Cardiac muscle cell (in vitro differentiated cells and primary cell): ENCODE measurements at regions not wholly inside any gene's neighbourhood (a gene's known extent, or its start where the extent isn't known, plus 50 kb on each side); places are given as distances from the start of the nearest gene placed in this dataset.

Experiments
- DNase-seq, 2 donors: peaks; one replicate each; pipeline versions ENCODE4 v3.0.0 to v3.0.0-alpha.2; 2010 to 2017; ENCODE audit warnings: low read depth in 1 of 2, low spot score in 1 of 2
- H3K27ac ChIP-seq: fragments of 200-600 bp; sonication (generic); 2 replicates; pipeline ENCODE4 v1.5.1; 2016
- H3K27me3 ChIP-seq: fragments of 200-600 bp; sonication (generic); 2 replicates; pipeline ENCODE4 v1.6.0; 2016; ENCODE audit warnings: control low read depth
- H3K36me3 ChIP-seq: fragments of 200-600 bp; sonication (generic); 2 replicates; pipeline ENCODE4 v1.5.1; 2016; ENCODE audit warnings: control low read depth
- H3K4me1 ChIP-seq: fragments of 200-600 bp; sonication (generic); 2 replicates; pipeline ENCODE4 v1.8.1; 2017; ENCODE audit warnings: low read depth, mild to moderate bottlenecking, mixed run types
- H3K4me3 ChIP-seq: fragments of 200-600 bp; sonication (generic); 2 replicates; pipeline ENCODE4 v1.5.1; 2016; ENCODE audit warnings: mild to moderate bottlenecking
- H3K9me3 ChIP-seq: fragments of 200-600 bp; sonication (generic); 2 replicates; pipeline ENCODE4 v1.5.1; 2017; ENCODE audit warnings: low read depth, mild to moderate bottlenecking, control low read depth
- CTCF ChIP-seq: IDR thresholded peaks from 2 replicates; pipeline ENCODE4 v1.5.1; 2012; ENCODE audit warnings: low read depth, mild to moderate bottlenecking, low read length

GRCh38 chr7:69217516-69218350, 380.5 kb upstream of the AUTS2 start:
- Histone ChIP-seq H3K27me3 (peaks cover 31% of the 10 kb centered on the region), H3K9me3 (no peaks in the 10 kb centered on the region), H3K4me1 (no peaks in the 10 kb centered on the region), H3K4me3 (no peak overlapping the region), H3K27ac (no peak overlapping the region), H3K36me3 (no peaks in the 10 kb centered on the region)
- TF ChIP-seq CTCF = no peak
- no peak for DNase-seq

- no peak for DNase-seq
- Histone ChIP-seq H3K27ac (no peak overlapping the region), H3K9me3 (no peaks in the 10 kb centered on the region), H3K4me3 (no peak overlapping the region), H3K36me3 (no peaks in the 10 kb centered on the region), H3K27me3 (peaks cover 31% of the 10 kb centered on the region), H3K4me1 (no peaks in the 10 kb centered on the region)
- TF ChIP-seq CTCF = no peak
Measured at GRCh38 chr7:69218576-69218975, 379.7 kb upstream of the AUTS2 start.

GRCh38 chr7:69219381-69219780, 378.9 kb upstream of the AUTS2 start:
- DNase-seq = peak in 1 of 2 donors; percentile 8
- no peak for TF ChIP-seq CTCF
- Histone ChIP-seq H3K27ac (no peak overlapping the region), H3K9me3 (no peaks in the 10 kb centered on the region), H3K36me3 (no peaks in the 10 kb centered on the region), H3K4me1 (no peaks in the 10 kb centered on the region), H3K4me3 (no peak overlapping the region), H3K27me3 (peaks cover 24% of the 10 kb centered on the region)

GRCh38 chr7:69225259-69225943, 372.9 kb upstream of the AUTS2 start:
- DNase-seq = no peak
- no peak overlapping the region for H3K4me3 ChIP-seq
- H3K27ac ChIP-seq = no peak overlapping the region
- TF ChIP-seq CTCF = no peak
- no peaks in the 10 kb centered on the region for H3K9me3 ChIP-seq
- no peaks in the 10 kb centered on the region for H3K36me3 ChIP-seq
- peaks cover 16% of the 10 kb centered on the region for H3K27me3 ChIP-seq
- H3K4me1 ChIP-seq = no peaks in the 10 kb centered on the region

GRCh38 chr7:69228212-69228811, 370.0 kb upstream of the AUTS2 start:
- no peaks in the 10 kb centered on the region for H3K4me1 ChIP-seq

More at GRCh38 chr7:69228212-69228811, 370.0 kb upstream of the AUTS2 start:
- no peak for DNase-seq
- Histone ChIP-seq H3K27me3 (peaks cover 45% of the 10 kb centered on the region), H3K27ac (no peak overlapping the region), H3K4me3 (no peak overlapping the region), H3K36me3 (no peaks in the 10 kb centered on the region), H3K9me3 (no peaks in the 10 kb centered on the region)
- TF ChIP-seq CTCF = no peak
